IMR-90 (cell line): ENCODE measurements at regions not wholly inside any gene's neighbourhood (a gene's known extent, or its start where the extent isn't known, plus 50 kb on each side); places are given as distances from the start of the nearest gene placed in this dataset.

Source experiments
- ATAC-seq: fragments of 200-7000 bp; cut with Tn5 transposase; 2 replicates; pipeline ENCODE4 v1.9.1; 2020; ENCODE audit warnings: low read depth, mild to moderate bottlenecking, moderate library complexity
- BruUV-seq: library from RNA; stranded (reverse); fragments of 400-500 nt; replicated peaks from 2 replicates; lab custom pipeline; 2021; lab: Mats Ljungman, UMichigan
- CTCF ChIA-PET: fragments of 300-600 bp; formaldehyde crosslinking; extraction: SDS; loops from one replicate; lab custom pipeline; 2021; ENCODE audit warnings: antibody characterized with exemption; lab: Yijun Ruan, JAX
- POLR2A ChIA-PET: fragments of 300-600 bp; sonication (Branson Sonifier 250); formaldehyde crosslinking; loops from one replicate; lab custom pipeline; 2022; ENCODE audit warnings: antibody characterized with exemption; ENCODE audit not compliant: unreplicated experiment; lab: Charles Lee
- DNase-seq: peaks from one replicate; pipeline ENCODE4 v3.0.0; 2013
- H2AFZ ChIP-seq: replicated peaks from 2 replicates; pipeline ENCODE3; 2013; ENCODE audit warnings: low read length, mild to moderate bottlenecking; ENCODE audit not compliant: poor library complexity
- H2AK5ac ChIP-seq: 2 replicates; pipeline ENCODE4 v1.6.1; 2013; ENCODE audit warnings: low read depth, low read length, inconsistent platforms
- H2AK9ac ChIP-seq: replicated peaks from 2 replicates; pipeline ENCODE3; 2013; ENCODE audit warnings: mild to moderate bottlenecking, low read depth, low read length, moderate library complexity; ENCODE audit not compliant: poor library complexity
- H2BK120ac ChIP-seq: 2 replicates; pipeline ENCODE4 v1.6.1; 2013; ENCODE audit warnings: low read depth, low read length, inconsistent platforms
- H2BK15ac ChIP-seq: 3 replicates; pipeline ENCODE4 v1.6.1; 2013; ENCODE audit warnings: low read depth, low read length, inconsistent platforms
- H2BK20ac ChIP-seq: 2 replicates; pipeline ENCODE4 v1.6.1; 2013; ENCODE audit warnings: low read depth, mild to moderate bottlenecking, inconsistent platforms, low read length, moderate library complexity
- H2BK5ac ChIP-seq: 2 replicates; pipeline ENCODE4 v1.6.1; 2013; ENCODE audit warnings: mild to moderate bottlenecking, low read depth, low read length, inconsistent platforms; ENCODE audit not compliant: poor library complexity, severe bottlenecking
- H3K14ac ChIP-seq: replicated peaks from 2 replicates; pipeline ENCODE4 v1.6.1; 2013; ENCODE audit warnings: low read depth, low read length, inconsistent platforms
- H3K18ac ChIP-seq: 2 replicates; pipeline ENCODE4 v1.6.1; 2013; ENCODE audit warnings: low read depth, low read length, control low read depth
- H3K23ac ChIP-seq: 2 replicates; pipeline ENCODE4 v1.6.1; 2013; ENCODE audit warnings: low read depth, low read length, inconsistent platforms
- H3K27ac ChIP-seq: 2 replicates; pipeline ENCODE4 v1.5.1; 2013; ENCODE audit warnings: mild to moderate bottlenecking, control low read depth, low read length; ENCODE audit not compliant: insufficient read depth
- H3K27me3 ChIP-seq: 2 replicates; pipeline ENCODE4 v1.6.1; 2013; ENCODE audit warnings: low read length; ENCODE audit not compliant: control insufficient read depth, insufficient read depth
- H3K36me3 ChIP-seq: 2 replicates; pipeline ENCODE4 v1.6.1; 2013; ENCODE audit warnings: low read length, mixed read lengths; ENCODE audit not compliant: control insufficient read depth, insufficient read depth
- H3K4ac ChIP-seq: 2 replicates; pipeline ENCODE4 v1.6.1; 2013; ENCODE audit warnings: low read depth, low read length, inconsistent platforms
- H3K4me1 ChIP-seq: 2 replicates; pipeline ENCODE4 v1.6.1; 2013; ENCODE audit warnings: low read length, mixed read lengths; ENCODE audit not compliant: control insufficient read depth, insufficient read depth
- H3K4me2 ChIP-seq: 2 replicates; pipeline ENCODE4 v1.6.1; 2013; ENCODE audit warnings: low read depth, mild to moderate bottlenecking, control low read depth, low read length, moderate library complexity
- H3K4me3 ChIP-seq: 2 replicates; pipeline ENCODE4 v1.5.1; 2013; ENCODE audit warnings: low read depth, mild to moderate bottlenecking, control low read depth, low read length, moderate library complexity; ENCODE audit not compliant: insufficient read depth
- H3K56ac ChIP-seq: 2 replicates; pipeline ENCODE4 v1.6.1; 2013; ENCODE audit warnings: low read length, inconsistent platforms; ENCODE audit not compliant: insufficient read depth; ENCODE audit errors: extremely low read depth
- H3K79me1 ChIP-seq, 2 experiments: 2 replicates each; pipeline ENCODE4 v1.6.1; 2013; ENCODE audit warnings: low read length in 2 of 2, inconsistent platforms in 1 of 2, low read depth in 1 of 2
- H3K9ac ChIP-seq: 2 replicates; pipeline ENCODE4 v1.6.1; 2013; ENCODE audit warnings: low read depth, low read length, control low read depth
- H3K9me1 ChIP-seq: 2 replicates; pipeline ENCODE4 v1.6.1; 2013; ENCODE audit warnings: low read length, inconsistent platforms; ENCODE audit not compliant: insufficient read depth
- H3K9me3 ChIP-seq: 2 replicates; pipeline ENCODE4 v1.6.1; 2013; ENCODE audit warnings: low read length; ENCODE audit not compliant: control insufficient read depth, insufficient read depth
- H4K20me1 ChIP-seq: 2 replicates; pipeline ENCODE4 v1.6.1; 2013; ENCODE audit warnings: low read length, inconsistent platforms; ENCODE audit not compliant: insufficient read depth
- H4K5ac ChIP-seq: 2 replicates; pipeline ENCODE4 v1.6.1; 2013; ENCODE audit warnings: mild to moderate bottlenecking, low read depth, low read length, control low read depth
- H4K8ac ChIP-seq, 2 experiments: 2 replicates each; pipeline ENCODE4 v1.6.1; 2013; ENCODE audit warnings: low read depth in 2 of 2, low read length in 2 of 2, control low read depth in 1 of 2, inconsistent platforms in 1 of 2
- H4K91ac ChIP-seq: 2 replicates; pipeline ENCODE4 v1.6.1; 2013; ENCODE audit warnings: low read depth, low read length, inconsistent platforms; ENCODE audit not compliant: insufficient read depth
- CHD1 ChIP-seq: IDR thresholded peaks from 2 replicates; pipeline ENCODE4 v1.6.1; 2012; ENCODE audit warnings: low read depth, low read length, improper control_type of control experiment
- CTCF ChIP-seq: conservative IDR thresholded peaks from 2 replicates; pipeline ENCODE4 v1.5.1; 2012; ENCODE audit warnings: mild to moderate bottlenecking, low read depth, low read length, improper control_type of control experiment
- MAFK ChIP-seq: IDR thresholded peaks from 2 replicates; pipeline ENCODE4 v1.6.1; 2012; ENCODE audit warnings: low read depth, low read length, improper control_type of control experiment
- MXI1 ChIP-seq: IDR thresholded peaks from 2 replicates; pipeline ENCODE4 v1.6.1; 2012; ENCODE audit warnings: low read depth, mild to moderate bottlenecking, low read length, moderate library complexity, borderline replicate concordance
- POLR2A ChIP-seq: IDR thresholded peaks from 2 replicates; pipeline ENCODE4 v1.6.1; 2012; ENCODE audit warnings: mild to moderate bottlenecking, low read depth, low read length
- RAD21 ChIP-seq: IDR thresholded peaks from 2 replicates; pipeline ENCODE4 v1.6.1; 2012; ENCODE audit warnings: low read length, improper control_type of control experiment
- RCOR1 ChIP-seq: IDR thresholded peaks from 2 replicates; pipeline ENCODE4 v1.6.1; 2012; ENCODE audit warnings: mild to moderate bottlenecking, low read length, improper control_type of control experiment; ENCODE audit not compliant: insufficient replicate concordance
- WGBS, 2 experiments: methylation state at CpG; one replicate each; pipeline versions ENCODE4 v1.1.5 to v1.1.7; 2013; ENCODE audit warnings: missing lambda C conversion rate in 2 of 2; ENCODE audit not compliant: insufficient read length in 1 of 2; ENCODE audit errors: extremely low coverage in 2 of 2; 5-methylcytosine and 5-hydroxymethylcytosine counted together
- dilution Hi-C: fragments of 300-500 bp; cut with HindIII; formaldehyde crosslinking; loops from one replicate; pipeline ENCODE4 v1.14.3; 2018; ENCODE audit warnings: low sequenced_read_pairs; ENCODE audit not compliant: unreplicated experiment
- in situ Hi-C: fragments of 300-500 bp; cut with MboI; formaldehyde crosslinking; loops from 3 replicates; pipeline ENCODE4 v1.14.3; 2019; ENCODE audit warnings: low sequenced_read_pairs, inconsistent platforms, mixed read lengths
- intact Hi-C: fragments of 100-400 bp; cut with micrococcal nuclease; formaldehyde crosslinking; loops from 2 replicates; pipeline ENCODE4 v1.10.0; 2022

GRCh38 chr3:66552846-66553245 lies 52.0 kb upstream of the LRIG1 start:
- dilution Hi-C loops (no loop called here), intact Hi-C loops (no loop called here), in situ Hi-C loops (no loop called here)
- no peak overlapping the region for H2AFZ ChIP-seq
- no peak overlapping the region for H3K9ac ChIP-seq
- H3K36me3 ChIP-seq, result no peaks in the 10 kb centered on the region
- DNase-seq (no peak), ATAC-seq (no peak)
- no peak overlapping the region for H4K8ac ChIP-seq
- H3K4ac ChIP-seq, result 0 out of 2 replicates have a peak overlapping the region, but pooled peaks have one; percentile 13
- H3K18ac ChIP-seq, result no peak overlapping the region
- H3K4me2 ChIP-seq, result no peak overlapping the region
- no peak overlapping the region for H3K56ac ChIP-seq
- TF ChIP-seq POLR2A (no peak), MAFK (no peak), CHD1 (no peak), RCOR1 (no peak), RAD21 (no peak), CTCF (no peak), MXI1 (no peak)
- no TSS peak for BruUV-seq
- no peaks in the 10 kb centered on the region for H3K79me1 ChIP-seq
- no peak overlapping the region for H3K14ac ChIP-seq
- H3K9me1 ChIP-seq, result peaks cover 6% of the 10 kb centered on the region
- no peak overlapping the region for H2BK5ac ChIP-seq
- H4K5ac ChIP-seq, result no peak overlapping the region
- H2AK9ac ChIP-seq, result no peak overlapping the region
- no peak overlapping the region for H3K4me3 ChIP-seq
- H3K27ac ChIP-seq, result no peak overlapping the region
- no peaks in the 10 kb centered on the region for H4K20me1 ChIP-seq
- 93% methylated on average over 3 of the region's 5 CpGs; no CpG with 5 or more reads in 1 of the 2 experiments for WGBS, 2 experiments
- H3K4me1 ChIP-seq, result no peaks in the 10 kb centered on the region
- ChIA-PET CTCF (interaction anchor here (0.7 to 1.1 kb wide), 2 partner anchors 25 to 44 kb away, joined by 3 read pairs; no protein-coding TSS in a partner anchor), POLR2A (no interaction called here)
- H4K91ac ChIP-seq, result no peak overlapping the region
- H2BK15ac ChIP-seq, result 0 out of 3 replicates have a peak overlapping the region, but pooled peaks have one; percentile 1
- no peak overlapping the region for H2BK120ac ChIP-seq
- no peaks in the 10 kb centered on the region for H3K27me3 ChIP-seq
- no peak overlapping the region for H2AK5ac ChIP-seq
- no peaks in the 10 kb centered on the region for H3K9me3 ChIP-seq
- no peak overlapping the region for H2BK20ac ChIP-seq
- no peak overlapping the region for H3K23ac ChIP-seq
